Lower leg skin (tissue), 4 donors: ENCODE measurements at regions not wholly inside any gene's neighbourhood (a gene's known extent, or its start where the extent isn't known, plus 50 kb on each side); places are given as distances from the start of the nearest gene placed in this dataset.

Experiments
- DNase-seq, 2 donors: peaks; one replicate each; pipeline ENCODE4 v3.0.0-alpha.2; 2019; ENCODE audit warnings: low spot score in 2 of 2
- H3K4me3 ChIP-seq: fragments of 200-600 bp; sonication (generic); 2 replicates; pipeline ENCODE4 v1.5.1; 2017; ENCODE audit warnings: mild to moderate bottlenecking, low read depth; ENCODE audit not compliant: poor library complexity, severe bottlenecking
- POLR2A ChIP-seq, 2 donors: fragments of 450-650 bp; IDR thresholded peaks; one replicate each; pipeline ENCODE4 v1.6.1; 2016 to 2017; ENCODE audit warnings: antibody characterized with exemption in 2 of 2, mild to moderate bottlenecking in 1 of 2, moderate library complexity in 1 of 2
- WGBS, 2 donors: methylation state at CpG; one replicate each; pipeline ENCODE4 v1.1.5; 2018; 5-methylcytosine and 5-hydroxymethylcytosine counted together
- intact Hi-C: fragments of 100-400 bp; cut with DNase I; formaldehyde crosslinking; loops from one replicate; pipeline ENCODE4 v1.15.0; 2023; ENCODE audit warnings: low total_unique reads
- TF ChIP-seq, protein P1 (sequence below), 3 donors: fragments of 450-650 bp; IDR thresholded peaks; one replicate each; pipeline ENCODE4 v1.5.1; 2016; ENCODE audit warnings: antibody characterized with exemption in 3 of 3, mild to moderate bottlenecking in 3 of 3, moderate library complexity in 2 of 3

- no peak for TF ChIP-seq POLR2A (IDR thresholded peaks at IDR 0.05)
- TF ChIP-seq, protein P1, sequence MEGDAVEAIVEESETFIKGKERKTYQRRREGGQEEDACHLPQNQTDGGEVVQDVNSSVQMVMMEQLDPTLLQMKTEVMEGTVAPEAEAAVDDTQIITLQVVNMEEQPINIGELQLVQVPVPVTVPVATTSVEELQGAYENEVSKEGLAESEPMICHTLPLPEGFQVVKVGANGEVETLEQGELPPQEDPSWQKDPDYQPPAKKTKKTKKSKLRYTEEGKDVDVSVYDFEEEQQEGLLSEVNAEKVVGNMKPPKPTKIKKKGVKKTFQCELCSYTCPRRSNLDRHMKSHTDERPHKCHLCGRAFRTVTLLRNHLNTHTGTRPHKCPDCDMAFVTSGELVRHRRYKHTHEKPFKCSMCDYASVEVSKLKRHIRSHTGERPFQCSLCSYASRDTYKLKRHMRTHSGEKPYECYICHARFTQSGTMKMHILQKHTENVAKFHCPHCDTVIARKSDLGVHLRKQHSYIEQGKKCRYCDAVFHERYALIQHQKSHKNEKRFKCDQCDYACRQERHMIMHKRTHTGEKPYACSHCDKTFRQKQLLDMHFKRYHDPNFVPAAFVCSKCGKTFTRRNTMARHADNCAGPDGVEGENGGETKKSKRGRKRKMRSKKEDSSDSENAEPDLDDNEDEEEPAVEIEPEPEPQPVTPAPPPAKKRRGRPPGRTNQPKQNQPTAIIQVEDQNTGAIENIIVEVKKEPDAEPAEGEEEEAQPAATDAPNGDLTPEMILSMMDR (IDR thresholded peaks at IDR 0.05) = no peak
- intact Hi-C loops = no loop called here
- WGBS, 2 donors = 54 to 65% methylated on average over 3 of the region's 3 CpGs
Measured at GRCh38 chr15:50823281-50823680, 57.8 kb upstream of the SPPL2A start.

DNA sequence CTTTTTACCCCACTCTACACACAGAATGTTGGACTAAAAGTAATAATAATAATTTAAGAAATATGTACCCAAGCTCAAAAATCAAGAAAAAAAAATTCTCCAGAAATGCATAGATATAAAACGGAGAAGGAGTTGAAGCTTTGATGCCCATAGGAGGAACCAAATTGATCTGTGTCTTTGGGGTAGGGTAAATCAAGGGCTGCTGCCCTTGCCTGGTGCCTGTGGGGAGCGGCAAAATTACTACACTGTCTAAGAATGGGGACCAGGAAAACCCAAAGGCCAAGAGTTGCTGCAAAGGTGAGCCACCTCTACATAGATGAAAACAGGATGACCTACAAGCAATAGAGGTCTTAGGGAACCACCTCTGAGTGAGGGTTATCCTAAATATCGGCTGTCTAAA is 56.0 kb upstream of the SPPL2A start:
- WGBS, 2 donors = 82 to 89% methylated on average over 3 of the region's 3 CpGs
- intact Hi-C loops = no loop called here
- no peak for DNase-seq
- TF ChIP-seq POLR2A (IDR thresholded peaks at IDR 0.05) = no peak
- TF ChIP-seq, protein P1 (IDR thresholded peaks at IDR 0.05) = no peak
- no peak overlapping the region for H3K4me3 ChIP-seq

More at GRCh38 chr15:50823281-50823680, 57.8 kb upstream of the SPPL2A start:
- no peak overlapping the region for H3K4me3 ChIP-seq
- no peak for DNase-seq

GRCh38 chr15:50820808-50821382 is 55.4 kb upstream of the SPPL2A start:
- intact Hi-C loops = no loop called here
- no peak overlapping the region for H3K4me3 ChIP-seq
- 80 to 81% methylated on average over 6 of the region's 6 CpGs for WGBS, 2 donors
- DNase-seq = no peak
- TF ChIP-seq, protein P1 (IDR thresholded peaks at IDR 0.05) = no peak
- no peak for TF ChIP-seq POLR2A (IDR thresholded peaks at IDR 0.05)

- DNase-seq = no peak
- H3K4me3 ChIP-seq = no peak overlapping the region
- TF ChIP-seq, protein P1 (IDR thresholded peaks at IDR 0.05) = no peak
- TF ChIP-seq POLR2A (IDR thresholded peaks at IDR 0.05) = no peak
- intact Hi-C loops = no loop called here
Measured at GRCh38 chr15:50819344-50819743, 53.8 kb upstream of the SPPL2A start.

DNA sequence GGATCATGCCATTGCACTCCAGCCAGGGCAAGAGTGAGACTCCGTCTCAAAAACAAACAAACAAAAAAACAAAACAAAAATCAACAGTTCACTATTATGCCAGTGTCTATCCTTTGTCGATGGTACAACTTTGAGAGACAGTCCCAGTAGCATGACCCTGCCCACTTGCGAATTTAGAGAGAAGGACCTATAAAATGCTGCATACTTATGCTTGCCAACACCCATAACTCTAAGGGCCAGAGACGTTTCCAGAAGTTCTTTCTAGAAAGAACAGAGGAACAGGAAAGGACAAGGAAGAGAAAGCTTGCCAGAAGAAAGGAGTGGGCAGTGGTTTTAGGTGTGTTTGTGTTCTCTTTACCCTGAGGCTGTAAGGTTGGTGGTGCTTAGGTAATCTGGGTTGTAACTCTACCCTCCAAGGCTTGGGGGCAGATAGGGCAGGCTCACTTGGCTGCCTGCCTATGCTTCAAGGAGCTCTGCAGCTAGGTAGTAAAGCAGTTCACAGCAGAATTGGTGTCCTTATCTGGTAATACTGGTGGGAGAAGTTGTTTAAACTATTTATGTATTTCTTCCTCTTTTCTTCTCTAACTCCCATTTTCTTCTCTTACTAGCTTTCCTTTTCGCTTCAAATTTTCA is 50.6 kb upstream of the SPPL2A start:
- no peak for DNase-seq
- intact Hi-C loops = no loop called here
- TF ChIP-seq, protein P1 (IDR thresholded peaks at IDR 0.05) = no peak
- TF ChIP-seq POLR2A (IDR thresholded peaks at IDR 0.05) = no peak
- no peak overlapping the region for H3K4me3 ChIP-seq
- 58% methylated on average over 5 of the region's 5 CpGs for WGBS, 2 donors
